ENCODE measurements at regions not wholly inside any gene's neighbourhood (a gene's known extent, or its start where the extent isn't known, plus 50 kb on each side); places are given as distances from the start of the nearest gene placed in this dataset.

- DNase-seq, result peak; percentile 7
- Histone ChIP-seq H3K4me3 (ENCODE audit: low read depth, low read length) (no peak overlapping the region), H3K27ac (no peak overlapping the region), H3K36me3 (replicated peaks) (no peaks in the 10 kb centered on the region), H3K27me3 (replicated peaks) (no peaks in the 10 kb centered on the region)
- in situ Hi-C loops (cut with HindIII; ENCODE audit: low pct_ligation_motif_present, low sequenced_read_pairs), result no loop called here
- TF ChIP-seq CTCF (IDR thresholded peaks at IDR 0.05; ENCODE audit: low read depth, low read length, missing control alignments), result no peak
These were observed 160.6 kb upstream of the ATP1B1 start for GRCh38 chr1:168945870-168946269.

GRCh38 chr1:168947041-168947440 is 159.4 kb upstream of the ATP1B1 start:
- H3K27me3 ChIP-seq (replicated peaks), result no peaks in the 10 kb centered on the region
- H3K36me3 ChIP-seq (replicated peaks), result no peaks in the 10 kb centered on the region
- H3K4me3 ChIP-seq (ENCODE audit: low read depth, low read length), result no peak overlapping the region
- in situ Hi-C loops (cut with HindIII; ENCODE audit: low pct_ligation_motif_present, low sequenced_read_pairs), result no loop called here
- no peak overlapping the region for H3K27ac ChIP-seq
- no peak for TF ChIP-seq CTCF (IDR thresholded peaks at IDR 0.05; ENCODE audit: low read depth, low read length, missing control alignments)
- no peak for DNase-seq

- Histone ChIP-seq H3K36me3 (replicated peaks) (no peaks in the 10 kb centered on the region), H3K27me3 (replicated peaks) (no peaks in the 10 kb centered on the region), H3K27ac (no peak overlapping the region), H3K4me3 (ENCODE audit: low read depth, low read length) (no peak overlapping the region)
- DNase-seq, result no peak
- no peak for TF ChIP-seq CTCF (IDR thresholded peaks at IDR 0.05; ENCODE audit: low read depth, low read length, missing control alignments)
- in situ Hi-C loops (cut with HindIII; ENCODE audit: low pct_ligation_motif_present, low sequenced_read_pairs), result no loop called here
These were observed 156.8 kb upstream of the ATP1B1 start for GRCh38 chr1:168949672-168950071.

GRCh38 chr1:168957818-168958217 is 148.7 kb upstream of the ATP1B1 start:
- H3K36me3 ChIP-seq (replicated peaks), result no peaks in the 10 kb centered on the region
- DNase-seq, result no peak
- H3K27me3 ChIP-seq (replicated peaks), result no peaks in the 10 kb centered on the region
- in situ Hi-C loops (cut with HindIII; ENCODE audit: low pct_ligation_motif_present, low sequenced_read_pairs), result no loop called here
- H3K4me3 ChIP-seq (ENCODE audit: low read depth, low read length), result no peak overlapping the region
- no peak overlapping the region for H3K27ac ChIP-seq
- TF ChIP-seq CTCF (IDR thresholded peaks at IDR 0.05; ENCODE audit: low read depth, low read length, missing control alignments), result no peak

GRCh38 chr1:168958562-168959289 is 147.8 kb upstream of the ATP1B1 start:
- in situ Hi-C loops (cut with HindIII; ENCODE audit: low pct_ligation_motif_present, low sequenced_read_pairs), result no loop called here
- Histone ChIP-seq H3K4me3 (ENCODE audit: low read depth, low read length) (no peak overlapping the region), H3K27me3 (replicated peaks) (no peaks in the 10 kb centered on the region), H3K27ac (no peak overlapping the region), H3K36me3 (replicated peaks) (no peaks in the 10 kb centered on the region)
- no peak for DNase-seq
- TF ChIP-seq CTCF (IDR thresholded peaks at IDR 0.05; ENCODE audit: low read depth, low read length, missing control alignments), result no peak

GRCh38 chr1:168959382-168959781 is 147.1 kb upstream of the ATP1B1 start:
- no peak for TF ChIP-seq CTCF (IDR thresholded peaks at IDR 0.05; ENCODE audit: low read depth, low read length, missing control alignments)
- no peak for DNase-seq
- H3K27ac ChIP-seq, result no peak overlapping the region
- H3K36me3 ChIP-seq (replicated peaks), result no peaks in the 10 kb centered on the region
- H3K27me3 ChIP-seq (replicated peaks), result no peaks in the 10 kb centered on the region
- in situ Hi-C loops (cut with HindIII; ENCODE audit: low pct_ligation_motif_present, low sequenced_read_pairs), result no loop called here
- H3K4me3 ChIP-seq (ENCODE audit: low read depth, low read length), result no peak overlapping the region

Measured in brain microvascular endothelial cell (primary cell).